Mucosa of gallbladder (tissue), 1 donor: ENCODE measurements at regions not wholly inside any gene's neighbourhood (a gene's known extent, or its start where the extent isn't known, plus 50 kb on each side); places are given as distances from the start of the nearest gene placed in this dataset.

Experiments
- DNase-seq: peaks from one replicate; pipeline ENCODE4 v3.0.0-alpha.2; 2020; ENCODE audit warnings: low spot score
- donor health status: DM: no; HTN: no; CAD: no.

DNA sequence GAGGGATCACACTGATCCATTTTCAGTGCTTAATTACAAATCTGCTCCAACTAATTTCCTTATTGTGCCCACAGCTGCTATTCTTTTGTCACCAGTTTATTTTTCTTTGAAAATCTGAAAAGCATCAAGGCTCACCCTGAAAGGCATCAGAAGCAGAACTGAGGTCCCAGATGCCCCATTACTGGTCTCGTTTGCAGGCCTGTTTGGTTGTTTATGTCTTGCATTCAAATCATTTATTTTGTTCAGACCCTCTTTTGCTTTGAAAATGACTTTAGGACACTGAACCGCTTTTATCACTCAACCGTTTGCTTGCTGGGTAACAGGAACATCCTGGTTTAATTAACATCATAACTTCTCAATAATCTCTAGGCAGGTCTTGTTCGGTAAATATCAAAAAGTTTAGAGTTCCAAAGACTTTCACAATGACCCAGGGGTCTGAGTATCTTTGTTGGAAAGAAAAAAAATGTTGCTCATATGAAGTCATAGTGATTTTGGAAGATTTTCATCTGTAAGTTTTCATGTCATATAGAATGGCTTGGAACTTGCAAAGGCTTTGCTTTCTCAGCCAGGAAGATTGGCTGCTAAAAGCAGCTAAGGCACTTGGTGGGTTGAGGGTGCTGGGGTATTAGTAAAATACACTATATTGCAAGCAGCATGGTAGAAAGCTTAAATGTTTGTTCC, 398.3 kb upstream of the NPVF start:
- no peak for DNase-seq

DNA sequence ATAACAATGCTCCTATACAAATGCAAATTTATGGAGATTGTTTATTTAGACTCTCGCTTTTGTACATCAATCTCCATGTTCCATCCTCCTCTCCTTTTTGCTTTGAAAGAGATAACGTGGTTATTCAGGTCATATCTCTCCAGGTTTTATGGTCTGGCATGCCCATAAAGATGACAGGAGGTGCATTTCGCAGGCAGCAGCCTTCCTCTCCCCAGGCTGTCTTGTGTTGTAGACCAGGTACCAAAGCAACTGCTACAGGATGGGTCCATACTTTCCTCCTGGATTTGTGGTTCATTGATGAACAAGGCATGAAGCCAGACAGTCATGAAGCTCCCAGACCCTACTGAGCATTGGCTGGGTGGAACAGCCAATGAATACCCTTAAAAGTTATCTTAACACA, 400.2 kb upstream of the NPVF start:
- DNase-seq = no peak

DNA sequence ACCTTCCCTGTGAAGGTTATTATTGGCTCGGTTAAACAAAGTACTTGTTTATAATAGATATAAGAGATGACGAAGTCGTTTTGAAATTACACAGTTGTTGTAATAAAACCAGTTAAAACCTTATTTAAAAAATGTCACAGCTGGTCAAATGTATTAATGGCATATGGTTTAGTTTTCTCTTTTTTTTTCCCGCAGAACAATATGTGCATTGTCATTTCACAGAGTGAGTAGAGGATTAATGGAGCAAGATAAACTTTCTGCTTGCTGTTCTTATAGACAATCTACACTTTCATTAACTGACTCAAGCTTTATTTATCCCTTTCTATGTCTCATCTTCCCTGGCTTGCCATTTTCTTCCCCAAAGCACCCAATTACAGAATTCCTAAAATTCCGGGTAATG, 404.3 kb upstream of the NPVF start:
- DNase-seq = no peak

DNA sequence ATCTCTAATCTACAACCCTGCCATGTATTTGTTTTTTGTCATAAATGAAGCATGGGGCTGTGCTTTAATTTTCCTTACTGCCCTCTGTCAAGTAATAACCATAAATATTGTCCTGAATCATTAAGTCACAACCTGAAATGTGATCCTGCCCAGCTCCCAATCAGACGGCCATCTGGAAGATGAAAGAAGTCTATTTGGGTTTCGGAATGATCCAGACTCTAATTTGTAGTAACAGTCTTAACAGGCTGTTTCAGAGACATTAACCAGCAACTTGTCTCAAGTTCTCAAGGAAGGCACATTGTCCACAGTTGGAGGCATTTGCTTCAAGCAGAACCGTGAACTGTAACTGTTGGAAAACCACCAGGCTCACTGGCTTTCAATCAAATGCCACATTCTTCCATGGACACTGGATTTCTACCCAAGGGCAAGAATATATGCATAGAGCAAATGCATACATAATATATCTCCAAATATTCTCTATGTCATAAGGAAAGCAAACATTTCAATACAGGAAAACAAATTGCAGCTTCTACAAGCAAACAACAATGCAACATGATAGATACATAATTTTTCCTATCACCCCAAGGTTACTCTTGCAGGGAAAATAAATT, 405.2 kb upstream of the NPVF start:
- DNase-seq = no peak

DNA sequence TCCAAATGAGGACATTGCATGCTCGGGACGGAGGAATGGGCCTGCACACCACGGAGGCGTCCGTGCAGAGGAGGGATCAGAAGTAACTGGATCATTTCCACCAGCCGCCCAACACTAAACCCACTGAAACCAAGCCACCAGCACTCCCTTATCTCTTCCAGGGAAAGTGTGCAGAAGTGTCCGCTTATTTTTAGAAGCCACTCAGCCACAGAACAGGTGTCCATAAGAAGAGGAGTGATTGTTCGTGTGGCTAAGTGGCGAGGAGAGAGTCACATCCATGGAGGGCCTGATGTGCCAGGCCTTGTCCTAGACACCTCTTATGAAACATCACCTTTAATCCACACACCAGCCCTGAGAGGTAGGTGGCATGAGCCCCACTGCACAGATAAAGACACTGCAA, 407.9 kb upstream of the NPVF start:
- no peak for DNase-seq

DNA sequence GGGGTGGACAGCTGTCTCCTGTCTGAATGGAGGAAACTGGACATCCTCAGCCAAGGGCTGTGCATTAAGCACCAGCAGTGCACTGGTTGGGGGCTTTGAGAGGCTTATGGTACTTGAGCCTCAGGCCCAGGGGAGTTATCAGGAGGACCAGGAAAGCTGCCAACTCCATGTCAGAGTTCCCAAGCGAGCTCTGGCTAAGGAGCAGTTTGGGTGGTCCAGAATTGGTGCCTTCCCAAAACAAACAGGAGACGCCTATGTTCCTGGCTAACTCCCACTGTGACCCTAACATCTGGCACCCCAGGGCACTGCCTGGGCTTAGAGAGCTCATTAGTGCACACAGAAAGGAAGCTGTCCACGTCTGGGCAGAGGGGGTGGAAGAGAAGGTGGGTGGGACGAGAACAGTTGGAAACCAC, 408.6 kb upstream of the NPVF start:
- DNase-seq = peak; percentile 37

DNA sequence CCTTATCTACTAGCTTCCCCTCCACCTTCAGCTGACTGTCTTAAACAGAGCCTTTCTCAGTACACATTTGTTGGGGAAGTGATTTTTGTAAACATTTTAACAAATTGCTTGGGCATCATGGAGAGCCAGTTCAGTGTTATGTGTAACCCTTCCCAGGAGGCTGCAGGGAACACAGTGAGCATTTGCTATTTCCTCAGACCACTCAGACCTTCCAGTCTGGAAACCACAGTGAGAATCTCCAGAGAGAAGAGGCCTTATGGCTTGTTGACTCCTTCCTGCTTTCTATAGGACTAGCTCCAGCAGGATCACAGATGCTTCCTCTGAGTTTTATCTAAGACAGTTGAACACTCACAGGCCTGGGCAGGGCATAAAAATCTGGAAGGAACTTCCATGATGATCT, 409.8 kb upstream of the NPVF start:
- DNase-seq = no peak

DNA sequence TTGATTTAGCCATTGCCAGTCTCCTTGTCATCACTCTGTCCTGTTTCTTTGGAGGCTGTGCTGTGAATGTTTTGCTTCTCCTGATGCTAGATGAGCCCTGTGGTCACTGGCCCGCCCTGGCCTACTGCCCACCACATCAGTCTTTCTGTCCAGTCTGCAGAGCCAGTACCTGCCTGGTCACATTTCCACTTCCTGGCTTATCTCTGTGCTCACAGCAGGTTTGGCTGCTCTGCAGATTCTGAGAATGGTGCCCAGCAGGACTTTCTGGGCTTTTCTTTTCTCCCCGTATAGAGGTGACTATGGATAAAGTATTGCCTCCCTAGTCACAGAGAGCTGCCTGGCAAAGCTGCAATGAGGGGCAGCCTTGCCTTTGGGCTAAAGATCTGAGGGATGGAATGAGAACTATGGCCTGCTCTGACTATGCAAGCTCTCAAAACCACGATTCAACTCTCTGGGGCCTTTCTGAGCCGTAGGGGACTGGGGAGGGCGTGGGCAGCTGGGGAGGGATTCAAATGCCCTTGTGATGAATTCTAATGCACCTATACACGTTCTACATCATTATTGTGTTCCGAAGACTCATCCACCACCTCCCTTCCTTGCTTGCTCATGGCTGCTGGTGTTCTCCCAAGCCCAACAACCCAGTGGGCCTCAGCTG, 410.4 kb upstream of the NPVF start:
- no peak for DNase-seq

DNA sequence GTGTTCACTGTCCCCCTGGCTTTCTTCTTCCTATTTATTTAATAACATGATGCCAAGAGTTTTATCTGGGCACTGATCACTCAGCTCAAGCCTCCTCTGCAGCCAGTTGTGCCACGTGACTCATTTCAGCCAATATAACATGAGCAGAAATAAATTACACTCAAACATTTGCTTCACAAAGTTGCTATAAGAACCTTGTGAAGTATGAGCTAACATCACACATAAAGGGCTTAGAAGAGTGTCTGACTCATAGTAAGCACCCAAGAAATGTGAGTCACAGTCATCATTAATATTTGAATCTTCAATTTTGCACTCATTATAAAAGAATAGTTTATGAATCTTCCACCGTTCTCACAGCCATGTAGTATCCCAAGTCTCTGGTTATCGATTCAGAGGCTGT, 414.6 kb upstream of the NPVF start:
- DNase-seq = no peak

DNA sequence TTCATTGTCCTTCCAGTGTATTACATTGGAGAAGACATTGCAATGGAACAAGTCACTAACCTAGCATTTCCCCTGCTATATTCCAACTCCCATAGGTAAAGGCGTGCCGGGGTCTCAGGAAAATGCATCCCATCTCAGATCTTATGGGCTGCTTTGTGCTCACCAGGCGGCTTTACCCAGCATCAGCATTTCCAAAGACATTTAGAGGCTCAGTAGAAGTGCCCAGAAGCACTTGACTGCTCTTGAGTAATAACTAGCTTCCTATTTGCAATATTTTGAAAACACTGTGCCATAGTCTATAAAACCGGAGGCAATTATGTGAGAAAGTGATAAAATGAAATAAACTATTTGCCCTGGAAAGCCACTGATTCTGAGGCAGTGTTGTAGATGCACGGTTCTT, 415.0 kb upstream of the NPVF start:
- no peak for DNase-seq

DNA sequence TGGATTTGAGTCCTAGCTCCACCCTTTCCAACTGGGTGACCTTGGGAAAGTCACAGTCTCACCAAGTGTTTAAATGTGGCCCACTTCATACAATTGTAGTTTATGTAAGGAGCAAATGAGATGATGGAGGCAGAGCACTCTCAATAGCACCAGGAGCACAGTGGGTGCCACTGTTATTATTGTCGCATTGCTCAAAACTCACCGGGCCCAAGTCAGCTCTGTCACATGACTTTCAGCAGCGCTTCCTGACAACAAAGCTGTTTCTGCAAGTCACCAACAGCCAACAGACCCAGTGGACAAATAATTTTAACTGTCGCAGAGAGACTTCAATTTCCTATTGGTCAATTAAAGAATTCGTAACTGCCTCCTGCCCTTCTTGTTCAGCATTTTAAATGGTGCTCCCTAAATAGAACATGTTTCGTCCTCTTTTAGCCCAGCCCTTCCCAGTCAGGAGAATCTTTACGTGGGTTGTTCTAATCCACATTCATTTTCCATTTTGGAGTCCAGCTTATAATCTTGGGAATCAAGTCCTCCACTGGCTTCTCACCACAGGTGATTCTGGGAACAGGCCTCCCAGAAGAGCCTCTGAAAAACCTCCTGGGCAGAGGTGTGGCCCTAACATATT, 415.6 kb upstream of the NPVF start:
- DNase-seq = no peak

DNA sequence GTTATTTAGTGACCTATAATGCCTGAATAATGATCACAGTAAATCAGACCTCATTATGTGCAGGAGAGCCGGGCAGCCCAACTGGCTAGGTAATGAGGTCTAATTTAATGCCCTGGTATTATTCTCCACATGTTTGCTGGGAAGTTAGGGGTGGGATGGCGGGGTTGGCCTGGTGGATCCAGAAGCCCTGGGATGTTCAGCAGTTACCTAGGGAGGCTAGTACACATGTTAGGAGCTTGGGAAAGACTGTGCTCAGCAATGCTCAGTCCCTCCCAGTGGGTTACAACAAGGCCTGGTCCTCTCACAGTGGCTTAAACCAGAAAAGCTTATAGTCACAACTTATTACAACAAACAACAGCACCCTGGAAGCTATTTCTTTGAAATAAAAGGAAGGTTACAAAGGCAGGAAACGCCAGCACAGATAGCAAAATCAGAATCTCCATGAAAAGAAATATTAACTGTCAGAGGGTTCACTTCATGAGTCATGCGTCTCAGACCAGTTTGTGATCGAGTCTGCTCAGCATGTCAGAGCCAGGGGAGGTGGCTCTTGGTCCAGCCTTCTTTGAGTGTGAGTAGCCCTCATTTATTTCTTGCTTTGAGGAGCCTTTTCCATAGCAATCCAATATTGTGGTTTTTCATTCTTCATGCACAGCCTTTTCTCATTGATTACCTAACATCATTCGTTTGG, 418.6 kb upstream of the NPVF start:
- no peak for DNase-seq

DNA sequence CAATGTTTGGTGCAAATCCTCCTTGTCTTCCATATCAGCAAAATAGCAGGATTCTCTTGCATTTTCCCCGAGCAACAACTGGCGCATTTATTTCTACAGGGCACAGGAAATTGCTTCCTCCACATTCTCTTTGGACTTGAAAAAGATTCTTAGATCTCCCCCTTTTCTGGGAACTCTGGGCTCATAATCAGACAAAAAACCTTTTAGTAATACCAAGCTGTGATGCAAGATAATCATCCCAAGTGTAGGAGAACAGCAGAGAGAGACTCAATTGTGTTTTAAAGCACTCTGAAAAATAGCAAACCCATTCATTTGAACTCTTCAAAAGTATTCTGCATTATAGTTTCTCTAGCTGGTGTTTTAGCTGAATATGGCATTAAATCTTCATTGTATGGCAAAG, 419.6 kb upstream of the NPVF start:
- no peak for DNase-seq

DNA sequence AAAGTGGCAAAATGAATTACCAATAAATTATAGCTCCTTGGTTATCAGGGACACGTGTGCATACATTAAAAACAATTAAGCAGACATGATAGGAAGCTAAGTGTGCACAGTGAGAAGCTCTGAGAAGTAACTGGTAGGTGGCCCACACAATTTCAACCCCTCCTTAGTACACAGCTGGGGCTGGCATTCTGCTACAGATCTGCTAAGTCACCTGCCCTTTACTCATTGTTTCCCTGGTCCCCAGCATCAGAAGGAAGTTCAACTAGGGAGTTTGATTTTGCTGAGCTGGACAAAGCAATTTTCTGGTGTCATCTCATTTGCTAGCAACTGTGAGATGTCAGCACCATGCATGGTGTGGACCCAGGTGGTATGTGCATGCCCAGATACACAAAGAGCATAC, 424.1 kb upstream of the NPVF start:
- no peak for DNase-seq

DNA sequence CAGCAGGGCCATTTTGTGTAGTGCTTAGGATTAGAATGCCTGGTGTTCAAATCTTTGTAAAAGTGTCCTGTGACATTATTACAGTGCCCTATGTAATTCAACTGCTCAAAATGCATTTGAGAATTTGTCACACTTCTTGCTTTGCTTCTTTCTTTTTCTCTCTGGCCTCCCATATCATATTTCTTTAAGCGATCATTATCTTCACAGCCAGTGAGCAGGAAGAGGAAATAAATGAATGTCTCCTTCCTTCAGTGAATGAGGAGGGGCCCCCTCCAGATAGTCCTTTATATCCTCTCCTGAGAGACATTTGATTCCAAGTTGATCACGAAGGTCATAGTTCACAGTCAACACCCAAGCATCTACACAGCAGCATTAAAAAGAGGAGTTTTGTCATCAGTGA, 425.1 kb upstream of the NPVF start:
- DNase-seq = no peak

DNA sequence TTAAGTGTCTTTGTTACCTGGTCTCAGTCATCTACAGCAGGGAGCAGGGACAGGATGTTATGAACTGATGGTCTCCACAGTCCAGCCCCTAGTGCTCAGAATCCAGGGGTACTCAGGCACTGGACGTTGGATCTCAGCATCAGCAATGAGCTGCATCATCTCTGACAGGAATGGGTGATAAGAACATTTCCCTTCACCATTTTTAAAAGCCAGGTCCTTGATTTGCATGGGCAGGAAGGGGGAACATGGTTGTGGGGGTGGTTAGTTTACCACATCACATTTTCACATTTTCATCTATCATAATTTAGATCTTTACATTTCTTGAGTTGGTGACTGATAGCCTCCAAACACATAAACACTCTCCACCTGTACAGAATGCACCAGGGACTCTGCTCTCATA, 427.8 kb upstream of the NPVF start:
- DNase-seq = no peak

DNA sequence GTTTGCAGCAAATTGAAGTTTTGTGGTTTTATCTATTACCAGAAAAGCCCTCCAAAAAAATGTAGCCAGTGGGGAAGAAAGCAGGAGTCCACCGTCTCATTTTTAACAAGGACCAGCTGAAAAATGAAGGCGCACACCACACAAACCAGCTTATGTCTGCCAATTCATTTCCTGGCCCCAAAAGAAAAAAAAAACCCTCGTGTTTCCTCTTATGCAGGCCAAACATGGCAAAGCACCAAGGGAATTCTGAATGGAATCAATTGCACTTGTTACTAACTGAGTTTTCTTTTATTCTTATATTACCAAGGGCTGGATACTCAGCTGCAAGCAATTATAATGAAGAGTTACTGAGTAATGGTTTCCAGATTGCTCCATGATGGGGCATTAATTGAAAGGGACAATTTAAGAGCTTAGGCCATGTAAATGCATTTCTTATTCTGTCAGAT, 428.3 kb upstream of the NPVF start:
- no peak for DNase-seq

DNA sequence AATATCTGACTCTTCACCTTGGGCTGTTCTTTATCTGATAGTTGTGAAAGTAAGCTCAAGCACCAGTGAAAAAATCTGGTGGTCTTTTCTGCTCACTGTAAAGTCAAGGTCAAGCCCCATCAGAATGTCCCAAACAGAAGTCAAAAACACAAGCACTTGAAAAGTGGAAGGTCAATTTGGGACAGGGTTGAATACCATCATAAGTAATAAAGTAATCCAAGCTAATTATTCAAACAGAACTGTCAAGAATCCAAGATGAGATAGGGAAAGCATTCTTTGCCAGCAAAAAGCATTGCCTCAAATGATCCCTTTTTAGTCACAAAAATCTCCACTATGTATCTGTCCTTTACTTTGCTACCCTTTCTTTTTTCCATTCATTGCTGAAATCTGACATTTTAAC, 430.1 kb upstream of the NPVF start:
- DNase-seq = no peak

DNA sequence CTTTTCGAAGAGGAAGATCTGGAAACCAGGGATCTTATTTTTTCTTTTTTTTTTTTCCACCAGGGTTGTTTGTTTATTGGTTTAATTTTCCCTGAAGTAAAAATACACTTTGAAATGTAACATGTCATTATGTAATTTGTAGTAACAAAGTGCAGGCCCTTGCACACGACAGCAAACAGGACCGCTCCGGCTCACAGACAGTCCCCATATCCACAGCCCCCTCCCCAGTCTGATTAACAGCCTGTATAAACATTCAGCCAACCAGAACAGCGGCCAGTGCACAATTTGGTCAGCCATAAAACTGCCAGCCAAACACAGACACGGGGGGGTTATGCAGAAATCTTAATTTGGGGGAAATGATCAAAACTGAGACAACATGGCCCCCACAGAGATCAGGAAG, 431.6 kb upstream of the NPVF start:
- DNase-seq = peak; percentile 28

DNA sequence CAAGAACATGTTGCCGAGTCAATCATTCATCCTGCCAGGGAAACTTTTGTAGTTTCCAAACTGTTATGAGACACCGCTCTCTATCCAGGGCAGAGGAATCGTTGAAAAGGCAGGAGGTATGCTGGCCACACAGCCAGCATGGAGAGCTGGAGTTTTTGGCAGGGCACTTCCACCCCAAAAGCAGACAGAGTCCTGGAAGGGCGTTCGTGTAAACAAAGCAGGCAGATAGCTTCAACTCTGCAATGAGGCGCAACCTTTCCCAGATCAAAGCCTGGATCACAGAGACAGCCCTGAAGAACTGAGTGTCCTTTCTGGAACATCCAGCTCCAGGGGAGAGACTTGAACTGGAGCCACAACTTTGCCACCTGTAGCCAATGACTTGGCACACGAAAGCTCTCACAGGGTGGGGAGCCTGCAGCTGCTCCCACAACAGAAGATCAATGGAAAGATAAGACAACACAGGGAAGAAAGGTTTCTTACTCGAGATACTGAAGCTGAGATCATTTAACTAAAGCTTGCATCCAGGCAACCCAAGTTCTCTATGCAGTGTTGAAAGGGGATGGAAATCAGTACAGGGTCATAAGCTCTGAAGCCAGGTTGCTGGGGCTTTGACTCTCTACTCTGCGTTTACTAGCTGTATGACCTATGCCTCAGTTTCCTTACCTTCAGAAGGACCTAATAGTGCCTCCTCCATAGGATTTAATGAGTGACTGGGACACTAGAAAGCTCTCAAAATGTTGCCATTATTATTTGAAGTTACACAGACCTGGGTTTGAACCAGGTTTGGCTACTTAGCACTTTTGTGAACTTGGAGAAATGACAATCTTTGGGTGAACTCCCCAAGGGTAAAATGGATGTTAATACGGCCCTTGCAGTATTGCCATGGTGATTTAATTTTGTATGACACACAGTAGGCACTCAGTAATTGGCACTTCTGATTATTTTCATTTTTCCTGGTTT, 434.8 kb upstream of the NPVF start:
- DNase-seq = no peak

DNA sequence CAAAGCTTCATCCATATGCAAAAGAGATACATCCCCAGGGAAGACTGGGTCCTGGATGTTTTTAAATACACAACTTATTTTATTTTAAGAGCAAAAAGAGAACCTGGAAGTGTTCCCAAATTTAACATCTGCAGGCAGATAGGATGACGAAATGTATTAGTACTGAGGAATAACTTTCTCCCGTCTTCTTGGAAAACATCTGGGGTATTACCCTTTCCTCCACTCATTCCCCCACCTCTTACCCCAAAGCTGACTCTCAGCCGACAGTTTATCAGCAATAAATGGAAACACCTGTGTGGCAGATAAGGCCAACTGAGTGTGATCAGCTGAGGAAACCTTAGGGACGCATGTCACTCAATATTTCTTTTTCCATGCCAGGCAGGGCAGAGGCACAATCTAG, 435.6 kb upstream of the NPVF start:
- DNase-seq = no peak
